ENCODE measurements at regions not wholly inside any gene's neighbourhood (a gene's known extent, or its start where the extent isn't known, plus 50 kb on each side); places are given as distances from the start of the nearest gene placed in this dataset.

GRCh38 chr9:80957801-80958200, 731.5 kb downstream of the TLE1 start:
- TF ChIP-seq POLR2AphosphoS5 (IDR thresholded peaks at IDR 0.05), result no peak
- TF ChIP-seq, protein P1, sequence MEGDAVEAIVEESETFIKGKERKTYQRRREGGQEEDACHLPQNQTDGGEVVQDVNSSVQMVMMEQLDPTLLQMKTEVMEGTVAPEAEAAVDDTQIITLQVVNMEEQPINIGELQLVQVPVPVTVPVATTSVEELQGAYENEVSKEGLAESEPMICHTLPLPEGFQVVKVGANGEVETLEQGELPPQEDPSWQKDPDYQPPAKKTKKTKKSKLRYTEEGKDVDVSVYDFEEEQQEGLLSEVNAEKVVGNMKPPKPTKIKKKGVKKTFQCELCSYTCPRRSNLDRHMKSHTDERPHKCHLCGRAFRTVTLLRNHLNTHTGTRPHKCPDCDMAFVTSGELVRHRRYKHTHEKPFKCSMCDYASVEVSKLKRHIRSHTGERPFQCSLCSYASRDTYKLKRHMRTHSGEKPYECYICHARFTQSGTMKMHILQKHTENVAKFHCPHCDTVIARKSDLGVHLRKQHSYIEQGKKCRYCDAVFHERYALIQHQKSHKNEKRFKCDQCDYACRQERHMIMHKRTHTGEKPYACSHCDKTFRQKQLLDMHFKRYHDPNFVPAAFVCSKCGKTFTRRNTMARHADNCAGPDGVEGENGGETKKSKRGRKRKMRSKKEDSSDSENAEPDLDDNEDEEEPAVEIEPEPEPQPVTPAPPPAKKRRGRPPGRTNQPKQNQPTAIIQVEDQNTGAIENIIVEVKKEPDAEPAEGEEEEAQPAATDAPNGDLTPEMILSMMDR (IDR thresholded peaks at IDR 0.05), result no peak
